HFFc6 (cell line): ENCODE measurements at regions not wholly inside any gene's neighbourhood (a gene's known extent, or its start where the extent isn't known, plus 50 kb on each side); places are given as distances from the start of the nearest gene placed in this dataset.
A peak's percentile ranks its signal among the peaks of the same experiment; 100 is the strongest.
"Not testable (repeated sequence)": the region's sequence is repeated elsewhere in the genome, so short reads cannot be mapped to it uniquely, and the experiment has no call there.

ENCODE experiments used
- DNase-seq: peaks from one replicate; pipeline ENCODE4 v3.0.0-alpha.2; 2018
- H3K27ac Mint-ChIP-seq: 2 replicates; pipeline ENCODE4 v1.8.0; 2020; ENCODE audit warnings: mild to moderate bottlenecking, mixed read lengths
- H3K27me3 Mint-ChIP-seq: 2 replicates; pipeline ENCODE4 v1.8.0; 2021; ENCODE audit warnings: mild to moderate bottlenecking, moderate library complexity, mixed read lengths; ENCODE audit not compliant: insufficient read depth
- H3K36me3 Mint-ChIP-seq: 2 replicates; pipeline ENCODE4 v1.8.0; 2021; ENCODE audit warnings: low read depth, mixed read lengths
- H3K4me1 Mint-ChIP-seq: 2 replicates; pipeline ENCODE4 v1.8.0; 2020; ENCODE audit warnings: low read depth, mixed read lengths
- H3K4me3 Mint-ChIP-seq: 2 replicates; pipeline ENCODE4 v1.8.0; 2020; ENCODE audit warnings: mild to moderate bottlenecking, moderate library complexity, mixed read lengths
- H3K9me3 Mint-ChIP-seq: 2 replicates; pipeline ENCODE4 v1.8.0; 2020; ENCODE audit warnings: mild to moderate bottlenecking, mixed read lengths
- CTCF ChIP-seq: fragments of 200-600 bp; sonication (generic); IDR thresholded peaks from 2 replicates; pipeline ENCODE4 v1.5.0; 2021; ENCODE audit warnings: antibody characterized with exemption, mild to moderate bottlenecking

GRCh38 chr9:78695519-78695918, 398.6 kb downstream of the PSAT1 start:
- H3K36me3 Mint-ChIP-seq: peaks cover 8% of the 10 kb centered on the region
- H3K4me3 Mint-ChIP-seq: no peak overlapping the region
- H3K27ac Mint-ChIP-seq: no peak overlapping the region
- TF ChIP-seq CTCF: no peak
- DNase-seq: no peak
- no peaks in the 10 kb centered on the region for H3K9me3 Mint-ChIP-seq
- peaks cover 2% of the 10 kb centered on the region; the same call in 1 of the 2 replicates for H3K27me3 Mint-ChIP-seq
- peaks cover 80% of the 10 kb centered on the region for H3K4me1 Mint-ChIP-seq

- H3K4me1 Mint-ChIP-seq: peaks cover 74% of the 10 kb centered on the region
- H3K4me3 Mint-ChIP-seq: no peak overlapping the region
- DNase-seq: no peak
- peak overlapping the region; percentile 60 for H3K27ac Mint-ChIP-seq
- H3K36me3 Mint-ChIP-seq: peaks cover 15% of the 10 kb centered on the region
- no peaks in the 10 kb centered on the region for H3K9me3 Mint-ChIP-seq
- H3K27me3 Mint-ChIP-seq: peaks cover 2% of the 10 kb centered on the region; the same call in 1 of the 2 replicates
- TF ChIP-seq CTCF: no peak
These were observed 400.7 kb downstream of the PSAT1 start for GRCh38 chr9:78697618-78698017.

GRCh38 chr9:78698371-78698770, 401.4 kb downstream of the PSAT1 start:
- Mint-ChIP-seq H3K4me3 (no peak overlapping the region), H3K4me1 (peaks cover 66% of the 10 kb centered on the region), H3K27me3 (peaks cover 2% of the 10 kb centered on the region; the same call in 1 of the 2 replicates), H3K36me3 (peaks cover 16% of the 10 kb centered on the region), H3K9me3 (no peaks in the 10 kb centered on the region; the same call in 1 of the 2 replicates), H3K27ac (peak overlapping the region; percentile 60)
- DNase-seq: no peak
- no peak for TF ChIP-seq CTCF

- not testable (repeated sequence) for H3K9me3 Mint-ChIP-seq, H3K4me3 Mint-ChIP-seq
- DNase-seq: peak; percentile 23
These were observed 402.3 kb downstream of the PSAT1 start for GRCh38 chr9:78699217-78699616.

GRCh38 chr9:78704153-78704552, 407.2 kb downstream of the PSAT1 start:
- H3K36me3 Mint-ChIP-seq: peaks cover 29% of the 10 kb centered on the region
- peaks cover 62% of the 10 kb centered on the region for H3K4me1 Mint-ChIP-seq
- TF ChIP-seq CTCF: peak; percentile 62
- not testable (repeated sequence) for H3K4me3 Mint-ChIP-seq, H3K9me3 Mint-ChIP-seq, H3K27ac Mint-ChIP-seq, H3K27me3 Mint-ChIP-seq, DNase-seq

More at GRCh38 chr9:78699217-78699616, 402.3 kb downstream of the PSAT1 start:
- H3K36me3 Mint-ChIP-seq: peaks cover 20% of the 10 kb centered on the region
- peak overlapping the region; percentile 74 for H3K27ac Mint-ChIP-seq
- H3K4me1 Mint-ChIP-seq: peaks cover 58% of the 10 kb centered on the region
- H3K27me3 Mint-ChIP-seq: not testable (repeated sequence)

- Mint-ChIP-seq H3K9me3 (peaks cover 7% of the 10 kb centered on the region; the same call in 1 of the 2 replicates), H3K27me3 (no peaks in the 10 kb centered on the region), H3K36me3 (peaks cover 43% of the 10 kb centered on the region), H3K4me3 (peak overlapping the region; percentile 53), H3K27ac (peak overlapping the region; percentile 89), H3K4me1 (peaks cover 63% of the 10 kb centered on the region)
- DNase-seq: no peak
- no peak for TF ChIP-seq CTCF
These were observed 410.2 kb downstream of the PSAT1 start for GRCh38 chr9:78707080-78707479.
